NCI-H1436 (cell line): ENCODE measurements at regions not wholly inside any gene's neighbourhood (a gene's known extent, or its start where the extent isn't known, plus 50 kb on each side); places are given as distances from the start of the nearest gene placed in this dataset.
A peak's percentile ranks its signal among the peaks of the same experiment; 100 is the strongest.

Source experiments
- DNase-seq: peaks from one replicate; lab custom pipeline; 2025; lab: John Stamatoyannopoulos, UW

GRCh38 chr5:67515020-67515689 is 318.6 kb upstream of the CD180 start:
- DNase-seq, result no peak

GRCh38 chr5:67512758-67513157 is 316.2 kb upstream of the CD180 start:
- no peak for DNase-seq

GRCh38 chr5:67511911-67512310 is 315.3 kb upstream of the CD180 start:
- DNase-seq, result no peak

GRCh38 chr5:67510204-67510603 is 313.6 kb upstream of the CD180 start:
- DNase-seq, result no peak

- no peak for DNase-seq
Observed at GRCh38 chr5:67509402-67510186, 313.0 kb upstream of the CD180 start.

GRCh38 chr5:67506241-67506640 is 309.6 kb upstream of the CD180 start:
- no peak for DNase-seq

- DNase-seq, result no peak
Observed at GRCh38 chr5:67502951-67503350, 306.4 kb upstream of the CD180 start.

GRCh38 chr5:67496051-67496450 is 299.5 kb upstream of the CD180 start:
- DNase-seq, result no peak

GRCh38 chr5:67495072-67495471 is 298.5 kb upstream of the CD180 start:
- no peak for DNase-seq

GRCh38 chr5:67494186-67494855 is 297.7 kb upstream of the CD180 start:
- DNase-seq, result peak; percentile 57

- DNase-seq, result peak; percentile 22
Observed at GRCh38 chr5:67493676-67494075, 297.1 kb upstream of the CD180 start.

GRCh38 chr5:67490543-67491321 is 294.1 kb upstream of the CD180 start:
- no peak for DNase-seq

- DNase-seq, result no peak
Observed at GRCh38 chr5:67488885-67489284, 292.3 kb upstream of the CD180 start.

- DNase-seq, result no peak
Observed at GRCh38 chr5:67487862-67488261, 291.3 kb upstream of the CD180 start.

GRCh38 chr5:67483453-67484030 is 286.9 kb upstream of the CD180 start:
- no peak for DNase-seq

GRCh38 chr5:67481362-67481761 is 284.8 kb upstream of the CD180 start:
- no peak for DNase-seq

- DNase-seq, result no peak
Observed at GRCh38 chr5:67478337-67478736, 281.7 kb upstream of the CD180 start.

- no peak for DNase-seq
Observed at GRCh38 chr5:67476995-67477394, 280.4 kb upstream of the CD180 start.

- no peak for DNase-seq
Observed at GRCh38 chr5:67476531-67476930, 279.9 kb upstream of the CD180 start.

- DNase-seq, result no peak
Observed at GRCh38 chr5:67475489-67475888, 278.9 kb upstream of the CD180 start.

GRCh38 chr5:67474597-67475238 is 278.1 kb upstream of the CD180 start:
- no peak for DNase-seq
